ENCODE measurements at regions not wholly inside any gene's neighbourhood (a gene's known extent, or its start where the extent isn't known, plus 50 kb on each side); places are given as distances from the start of the nearest gene placed in this dataset.

- Histone ChIP-seq H4K5ac (ENCODE audit: insufficient read length, low read depth, low read length) (no peak overlapping the region), H2AK5ac (ENCODE audit: low read depth, low read length) (no peak overlapping the region), H3K4ac (replicated peaks; ENCODE audit: insufficient read length, low read depth, low read length) (no peak overlapping the region), H2BK20ac (ENCODE audit: low read length) (no peak overlapping the region), H3K56ac (replicated peaks; ENCODE audit: insufficient read length, low read depth, low read length) (no peak overlapping the region), H3K27me3 (replicated peaks in 1 of 4; ENCODE audit: control insufficient read depth in 3 of 4, extremely low read depth in 1 of 4, insufficient read depth in 3 of 4, low read length in 3 of 4) (no peaks in the 10 kb centered on the region), H3K79me2 (ENCODE audit: control insufficient read depth in 1 of 2, insufficient read depth in 2 of 2, low read length in 2 of 2) (no peaks in the 10 kb centered on the region), H3K27ac (ENCODE audit: low read depth, low read length) (no peak overlapping the region), H3K79me1 (ENCODE audit: low read depth, low read length) (no peaks in the 10 kb centered on the region), H3K4me2 (ENCODE audit: insufficient read depth in 1 of 2, low read depth in 2 of 2, low read length in 2 of 2) (no peak overlapping the region), H2BK15ac (ENCODE audit: low read length) (no peak overlapping the region), H4K91ac (replicated peaks; ENCODE audit: insufficient read length, low read length) (no peak overlapping the region), H3K18ac (ENCODE audit: extremely low read depth, low read length) (no peak overlapping the region), H4K8ac (ENCODE audit: extremely low read depth, insufficient read depth, low read length) (no peak overlapping the region), H2BK12ac (ENCODE audit: low read depth, low read length) (no peak overlapping the region), H3K23ac (ENCODE audit: insufficient read length) (no peak overlapping the region), H3K36me3 (ENCODE audit: control insufficient read depth in 2 of 4, insufficient read depth in 4 of 4, low read length in 3 of 4) (no peaks in the 10 kb centered on the region), H4K20me1 (replicated peaks in 1 of 2; ENCODE audit: control insufficient read depth in 1 of 2, insufficient read depth in 2 of 2, low read length in 2 of 2) (no peaks in the 10 kb centered on the region), H3K4me1 (replicated peaks in 1 of 4; ENCODE audit: control insufficient read depth in 3 of 4, insufficient read depth in 4 of 4, low read length in 3 of 4) (peaks cover 0 to 2% (median 0%) of the 10 kb centered on the region in 4 experiments; a peak in 1 of 7 replicates), H2BK5ac (ENCODE audit: low read depth, low read length) (no peak overlapping the region), H3K4me3 (ENCODE audit: extremely low read depth in 1 of 4, insufficient read depth in 2 of 4, low read depth in 3 of 4, low read length in 4 of 4) (no peak overlapping the region), H2BK120ac (replicated peaks; ENCODE audit: low read depth, low read length) (no peak overlapping the region), H3K9ac (replicated peaks in 1 of 4; ENCODE audit: extremely low read depth in 1 of 4, low read depth in 3 of 4, low read length in 3 of 4) (no peak overlapping the region), H3K23me2 (ENCODE audit: low read depth, low read length) (no peaks in the 10 kb centered on the region), H2AFZ (ENCODE audit: low read length) (no peak overlapping the region), H3K14ac (ENCODE audit: insufficient read length) (no peak overlapping the region), H3K9me3 (ENCODE audit: insufficient read depth in 2 of 2, low read depth in 1 of 2, low read length in 1 of 2) (no peaks in the 10 kb centered on the region)
- TF ChIP-seq YY1 (IDR thresholded peaks at IDR 0.05; ENCODE audit: low read depth, low read length) = no peak
- TF ChIP-seq ATF3 (IDR thresholded peaks at IDR 0.05; ENCODE audit: insufficient read depth, low read depth, low read length) = no peak
- TF ChIP-seq HDAC2 (IDR thresholded peaks at IDR 0.05; ENCODE audit: borderline replicate concordance in 1 of 2, low read depth in 2 of 2, low read length in 2 of 2) = no peak
- TF ChIP-seq CHD1 (IDR thresholded peaks at IDR 0.05; ENCODE audit: low read depth, low read length) = no peak
- FAIRE-seq (no peak), DNase-seq (ENCODE audit: low read depth in 1 of 2, low spot score in 2 of 2) (no peak)
- WGBS, 2 experiments (ENCODE audit: extremely low coverage in 1 of 2, insufficient coverage in 1 of 2, insufficient read length in 1 of 2, insufficient replicate concordance in 2 of 2, low coverage in 1 of 2, low lambda C conversion rate in 2 of 2, missing lambda C conversion rate in 1 of 2) = 97% methylated on average over 2 of the region's 2 CpGs; no CpG with 5 or more reads in 1 of the 2 experiments
- POLR2A ChIA-PET (ENCODE audit: partially characterized antibody) = no interaction called here
- CTCF ChIA-PET (ENCODE audit: partially characterized antibody) = no interaction called here
These were observed 348.3 kb downstream of the ICE1 start for GRCh38 chr5:5770825-5771224.

Measured in H1 (cell line).